Pulmonary artery endothelial cell (primary cell): ENCODE measurements at regions not wholly inside any gene's neighbourhood (a gene's known extent, or its start where the extent isn't known, plus 50 kb on each side); places are given as distances from the start of the nearest gene placed in this dataset.
"Not testable (repeated sequence)": the region's sequence is repeated elsewhere in the genome, so short reads cannot be mapped to it uniquely, and the experiment has no call there.

Source experiments
- DNase-seq: peaks from one replicate; pipeline ENCODE4 v3.0.0-alpha.2; 2011; ENCODE audit warnings: low read depth, low spot score

- no peak for DNase-seq
Observed at GRCh38 chr7:94173436-94173835, 169.3 kb upstream of the BET1 start.

GRCh38 chr7:94174375-94174774 lies 170.2 kb upstream of the BET1 start:
- DNase-seq: no peak

GRCh38 chr7:94174956-94175355 lies 170.8 kb upstream of the BET1 start:
- DNase-seq: no peak

GRCh38 chr7:94176694-94177200 lies 172.6 kb upstream of the BET1 start:
- peak; percentile 55 for DNase-seq

GRCh38 chr7:94177441-94177840 lies 173.3 kb upstream of the BET1 start:
- DNase-seq: peak; percentile 90

GRCh38 chr7:94178230-94178629 lies 174.1 kb upstream of the BET1 start:
- no peak for DNase-seq

GRCh38 chr7:94179466-94179865 lies 175.3 kb upstream of the BET1 start:
- DNase-seq: no peak

- no peak for DNase-seq
Observed at GRCh38 chr7:94182066-94182465, 177.9 kb upstream of the BET1 start.

- DNase-seq: no peak
Observed at GRCh38 chr7:94182721-94183120, 178.6 kb upstream of the BET1 start.

GRCh38 chr7:94183289-94183749 lies 179.2 kb upstream of the BET1 start:
- peak; percentile 98 for DNase-seq

GRCh38 chr7:94183891-94184290 lies 179.7 kb upstream of the BET1 start:
- no peak for DNase-seq

- DNase-seq: no peak
Observed at GRCh38 chr7:94188350-94188749, 184.2 kb upstream of the BET1 start.

GRCh38 chr7:94190599-94191061 lies 186.5 kb upstream of the BET1 start:
- peak; percentile 76 for DNase-seq

- DNase-seq: not testable (repeated sequence)
Observed at GRCh38 chr7:94194426-94194825, 190.3 kb upstream of the BET1 start.

- DNase-seq: no peak
Observed at GRCh38 chr7:94195201-94195600, 191.0 kb upstream of the BET1 start.

GRCh38 chr7:94195813-94196212 lies 191.7 kb upstream of the BET1 start:
- no peak for DNase-seq

- no peak for DNase-seq
Observed at GRCh38 chr7:94205529-94205928, 189.2 kb upstream of the COL1A2 start.

GRCh38 chr7:94206295-94206694 lies 188.4 kb upstream of the COL1A2 start:
- DNase-seq: no peak

- DNase-seq: no peak
Observed at GRCh38 chr7:94212160-94212559, 182.5 kb upstream of the COL1A2 start.

- no peak for DNase-seq
Observed at GRCh38 chr7:94216944-94217461, 177.7 kb upstream of the COL1A2 start.

- no peak for DNase-seq
Observed at GRCh38 chr7:94217766-94218165, 176.9 kb upstream of the COL1A2 start.

GRCh38 chr7:94222516-94222915 lies 172.2 kb upstream of the COL1A2 start:
- DNase-seq: no peak

GRCh38 chr7:94223375-94224084 lies 171.2 kb upstream of the COL1A2 start:
- peak; percentile 13 for DNase-seq
